Mesenchymal stem cell (in vitro differentiated cells and primary cell): ENCODE measurements at regions not wholly inside any gene's neighbourhood (a gene's known extent, or its start where the extent isn't known, plus 50 kb on each side); places are given as distances from the start of the nearest gene placed in this dataset.

Experiments used
- DNase-seq: peaks from one replicate; pipeline ENCODE4 v3.0.0-alpha.2; 2013
- H2AFZ ChIP-seq: one replicate; pipeline ENCODE4 v1.6.1; 2013; ENCODE audit warnings: low read depth, mild to moderate bottlenecking, control low read depth, inconsistent platforms, low read length, moderate library complexity
- H2AK5ac ChIP-seq: 2 replicates; pipeline ENCODE4 v1.6.1; 2013; ENCODE audit warnings: low read length, moderate library complexity, mild to moderate bottlenecking, inconsistent platforms; ENCODE audit not compliant: severe bottlenecking
- H2BK120ac ChIP-seq: one replicate; pipeline ENCODE4 v1.6.1; 2013; ENCODE audit warnings: low read depth, mild to moderate bottlenecking, inconsistent platforms, low read length, moderate library complexity
- H2BK12ac ChIP-seq, 2 experiments: one replicate each; pipeline ENCODE4 v1.6.1; 2013; ENCODE audit warnings: inconsistent platforms in 2 of 2, low read length in 2 of 2, mild to moderate bottlenecking in 2 of 2, moderate library complexity in 2 of 2, control low read depth in 1 of 2
- H2BK15ac ChIP-seq: one replicate; pipeline ENCODE4 v1.6.1; 2013; ENCODE audit warnings: mild to moderate bottlenecking, low read depth, inconsistent platforms; ENCODE audit not compliant: poor library complexity, severe bottlenecking
- H2BK5ac ChIP-seq: 2 replicates; pipeline ENCODE4 v1.6.1; 2013; ENCODE audit warnings: low read depth, mild to moderate bottlenecking, low read length, control low read depth, inconsistent platforms; ENCODE audit not compliant: poor library complexity, severe bottlenecking
- H3K14ac ChIP-seq, 2 experiments: one replicate each; pipeline ENCODE4 v1.6.1; 2013; ENCODE audit warnings: inconsistent platforms in 2 of 2, low read length in 2 of 2, control low read depth in 1 of 2, mild to moderate bottlenecking in 1 of 2, moderate library complexity in 1 of 2
- H3K18ac ChIP-seq, 2 experiments: one replicate each; pipeline ENCODE4 v1.6.1; 2013; ENCODE audit warnings: inconsistent platforms in 2 of 2, low read length in 2 of 2, control low read depth in 1 of 2, low read depth in 1 of 2, mild to moderate bottlenecking in 1 of 2
- H3K23ac ChIP-seq, 2 experiments: one replicate each; pipeline ENCODE4 v1.6.1; 2013; ENCODE audit warnings: inconsistent platforms in 2 of 2, low read length in 2 of 2, mild to moderate bottlenecking in 2 of 2, moderate library complexity in 2 of 2, control low read depth in 1 of 2
- H3K27ac ChIP-seq: 2 replicates; pipeline ENCODE4 v1.5.1; 2013; ENCODE audit warnings: mild to moderate bottlenecking, moderate library complexity, low read length, control low read depth, inconsistent platforms; ENCODE audit not compliant: poor library complexity, severe bottlenecking
- H3K27me3 ChIP-seq, 2 experiments: 2 replicates each; pipeline versions ENCODE4 v1.6.1 to v1.7.0; 2013; ENCODE audit warnings: low read length in 2 of 2, mild to moderate bottlenecking in 2 of 2, moderate library complexity in 2 of 2, control low read depth in 1 of 2, inconsistent platforms in 1 of 2; ENCODE audit not compliant: control insufficient read depth in 1 of 2, insufficient read depth in 1 of 2
- H3K36me3 ChIP-seq, 2 experiments: 2 replicates each; pipeline versions ENCODE4 v1.6.1 to v1.7.0; 2013; ENCODE audit warnings: low read length in 2 of 2, control low read depth in 1 of 2, inconsistent platforms in 1 of 2, low read depth in 1 of 2, mild to moderate bottlenecking in 1 of 2; ENCODE audit not compliant: insufficient read depth in 2 of 2, control insufficient read depth in 1 of 2
- H3K4ac ChIP-seq, 2 experiments: one replicate each; pipeline ENCODE4 v1.6.1; 2013; ENCODE audit warnings: inconsistent platforms in 2 of 2, low read length in 2 of 2, mild to moderate bottlenecking in 2 of 2, moderate library complexity in 2 of 2, control low read depth in 1 of 2, low read depth in 1 of 2
- H3K4me1 ChIP-seq: 2 replicates; pipeline ENCODE4 v1.6.1; 2013; ENCODE audit warnings: low read depth, low read length, control low read depth; ENCODE audit not compliant: control insufficient read depth, insufficient read depth
- H3K4me2 ChIP-seq: 2 replicates; pipeline ENCODE4 v1.6.1; 2013; ENCODE audit warnings: low read length, mild to moderate bottlenecking, inconsistent platforms; ENCODE audit not compliant: poor library complexity, severe bottlenecking
- H3K4me3 ChIP-seq, 2 experiments: 2 replicates each; pipeline versions ENCODE4 v1.5.1 to v1.7.0; 2013; ENCODE audit warnings: low read length in 2 of 2, mild to moderate bottlenecking in 2 of 2, control low read depth in 1 of 2, low read depth in 1 of 2; ENCODE audit not compliant: insufficient read depth in 1 of 2
- H3K79me1 ChIP-seq: replicated peaks from 2 replicates; pipeline ENCODE4 v1.6.1; 2013; ENCODE audit warnings: mild to moderate bottlenecking, control low read depth, low read length, inconsistent platforms; ENCODE audit not compliant: poor library complexity, severe bottlenecking
- H3K9ac ChIP-seq: 2 replicates; pipeline ENCODE4 v1.7.0; 2013; ENCODE audit warnings: mild to moderate bottlenecking, low read length, moderate library complexity
- H3K9me3 ChIP-seq: 2 replicates; pipeline ENCODE4 v1.7.0; 2013; ENCODE audit warnings: mild to moderate bottlenecking, low read length; ENCODE audit not compliant: control insufficient read depth
- H4K8ac ChIP-seq: one replicate; pipeline ENCODE4 v1.6.1; 2013; ENCODE audit warnings: inconsistent platforms, mild to moderate bottlenecking, low read length, moderate library complexity
- H4K91ac ChIP-seq: one replicate; pipeline ENCODE4 v1.6.1; 2013; ENCODE audit warnings: mild to moderate bottlenecking, low read length, inconsistent platforms
- WGBS: methylation state at CpG from one replicate; pipeline ENCODE4 v1.1.7; 2013; ENCODE audit warnings: mixed read lengths; 5-methylcytosine and 5-hydroxymethylcytosine counted together

DNA sequence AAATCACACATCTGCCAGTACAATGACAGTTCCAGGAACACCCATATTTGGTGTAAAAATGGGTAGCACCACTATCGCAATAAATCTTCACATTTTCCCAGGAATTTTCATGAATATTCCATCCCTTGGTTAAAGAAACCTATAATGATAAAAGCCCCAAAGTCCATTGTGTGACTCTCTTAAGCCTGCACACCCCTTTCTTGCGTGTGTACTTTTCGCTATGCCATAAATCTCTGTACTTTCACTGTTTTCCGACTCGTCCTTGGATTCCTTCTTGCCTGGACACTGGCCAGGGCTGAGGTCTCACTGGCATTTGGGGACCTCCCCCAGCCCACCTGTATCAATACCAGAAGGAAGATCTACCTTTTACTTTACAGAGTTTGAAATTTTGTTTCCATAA lies 172.3 kb downstream of the RNF152 start:
- Histone ChIP-seq H2BK15ac (no peak overlapping the region), H2AFZ (no peak overlapping the region), H3K9me3 (no peaks in the 10 kb centered on the region), H4K8ac (no peak overlapping the region), H3K18ac (no peak overlapping the region), H2BK120ac (no peak overlapping the region), H2BK12ac (no peak overlapping the region), H3K4me3 (no peak overlapping the region), H4K91ac (no peak overlapping the region), H3K4me1 (no peaks in the 10 kb centered on the region), H3K27ac (no peak overlapping the region), H2BK5ac (no peak overlapping the region), H3K9ac (no peak overlapping the region), H3K4ac (no peak overlapping the region), H3K23ac (no peak overlapping the region), H2AK5ac (no peak overlapping the region), H3K4me2 (no peak overlapping the region), H3K36me3 (no peaks in the 10 kb centered on the region), H3K14ac (no peak overlapping the region), H3K27me3 (peaks cover 0 to 2% of the 10 kb centered on the region in 2 experiments), H3K79me1 (no peaks in the 10 kb centered on the region)
- DNase-seq: no peak
- WGBS: 86% methylated on average over 5 of the region's 5 CpGs

DNA sequence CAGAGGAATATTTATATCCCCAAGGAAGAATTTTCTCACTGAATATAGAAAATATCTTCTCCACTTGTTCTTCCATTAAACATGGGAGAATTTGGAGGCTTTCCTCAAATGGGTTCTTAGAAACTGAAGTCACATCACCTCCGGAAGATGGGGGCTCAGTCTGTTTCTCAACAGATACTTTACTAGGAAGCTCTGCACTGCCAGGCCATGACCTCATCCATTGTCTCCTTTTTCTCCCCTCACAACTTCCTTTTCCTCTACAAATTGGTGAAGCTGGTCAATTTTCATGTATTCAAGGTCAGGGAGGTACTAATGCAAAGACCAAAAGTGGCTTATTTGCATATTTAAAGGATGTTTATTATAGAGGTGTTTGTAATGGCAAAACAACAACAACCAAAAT lies 173.1 kb downstream of the RNF152 start:
- Histone ChIP-seq H3K18ac (no peak overlapping the region), H3K4me2 (no peak overlapping the region), H2BK5ac (no peak overlapping the region), H3K36me3 (no peaks in the 10 kb centered on the region), H4K8ac (no peak overlapping the region), H2AK5ac (no peak overlapping the region), H3K27ac (no peak overlapping the region), H3K27me3 (peaks cover 0 to 2% of the 10 kb centered on the region in 2 experiments), H2BK120ac (no peak overlapping the region), H3K4ac (no peak overlapping the region), H4K91ac (no peak overlapping the region), H2AFZ (no peak overlapping the region), H2BK15ac (no peak overlapping the region), H3K9me3 (no peaks in the 10 kb centered on the region), H3K4me1 (no peaks in the 10 kb centered on the region), H3K9ac (no peak overlapping the region), H3K4me3 (no peak overlapping the region), H3K14ac (no peak overlapping the region), H2BK12ac (no peak overlapping the region), H3K79me1 (no peaks in the 10 kb centered on the region), H3K23ac (no peak overlapping the region)
- no peak for DNase-seq
- WGBS: 94% methylated on average over 1 of the region's 1 CpG

DNA sequence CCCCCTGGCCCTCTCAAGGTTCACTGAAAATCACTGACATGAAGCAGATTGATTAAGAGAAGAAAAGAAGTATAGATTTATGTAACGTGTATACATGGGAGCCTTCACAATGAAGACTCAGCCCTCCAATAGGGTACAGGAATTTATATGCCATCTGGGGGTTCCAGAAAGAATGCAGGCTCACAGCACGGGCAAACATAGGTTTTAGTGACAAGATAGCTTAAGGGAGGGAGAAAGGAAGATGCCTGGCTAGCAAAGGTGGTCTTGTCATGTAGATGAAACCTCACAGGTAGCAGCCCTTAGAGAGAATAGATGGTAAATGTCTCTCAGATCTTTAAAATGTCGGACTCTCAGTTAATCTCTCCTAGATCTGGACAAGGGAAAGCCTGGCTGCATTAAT lies 173.9 kb downstream of the RNF152 start:
- no peaks in the 10 kb centered on the region for H3K4me1 ChIP-seq
- no peak overlapping the region for H2BK12ac ChIP-seq
- H3K4ac ChIP-seq: no peak overlapping the region
- H2BK5ac ChIP-seq: no peak overlapping the region
- no peak overlapping the region for H3K9ac ChIP-seq
- H3K9me3 ChIP-seq: no peaks in the 10 kb centered on the region
- peaks cover 0 to 2% of the 10 kb centered on the region in 2 experiments for H3K27me3 ChIP-seq
- H2BK120ac ChIP-seq: no peak overlapping the region
- H3K14ac ChIP-seq: no peak overlapping the region
- H4K91ac ChIP-seq: no peak overlapping the region
- no peak overlapping the region for H3K4me3 ChIP-seq
- no peak overlapping the region for H3K18ac ChIP-seq
- H2AFZ ChIP-seq: no peak overlapping the region
- no peak overlapping the region for H3K23ac ChIP-seq
- no peak for DNase-seq
- H3K4me2 ChIP-seq: no peak overlapping the region
- no peak overlapping the region for H4K8ac ChIP-seq
- H3K27ac ChIP-seq: no peak overlapping the region
- no peak overlapping the region for H2AK5ac ChIP-seq
- H3K36me3 ChIP-seq: no peaks in the 10 kb centered on the region
- H2BK15ac ChIP-seq: no peak overlapping the region
- 82% methylated on average over 3 of the region's 3 CpGs for WGBS
- no peaks in the 10 kb centered on the region for H3K79me1 ChIP-seq

DNA sequence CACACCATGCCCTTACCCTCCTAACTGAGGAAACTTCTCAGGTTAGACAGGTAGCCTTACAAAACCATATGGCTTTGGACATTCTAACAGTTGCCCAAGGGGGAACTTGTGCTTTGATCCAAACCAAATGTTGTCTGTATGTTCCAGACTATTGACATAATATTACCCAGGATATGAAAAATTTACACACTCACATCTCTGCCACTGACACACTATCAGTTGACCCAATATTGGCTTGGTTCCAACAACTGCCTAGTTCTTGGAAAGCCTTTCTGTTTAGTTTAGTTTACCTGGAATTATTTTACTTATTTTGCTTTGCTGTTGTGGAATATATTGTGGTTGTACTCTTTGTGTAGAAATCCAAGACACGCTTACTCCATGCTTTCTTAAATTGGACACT lies 178.4 kb downstream of the RNF152 start:
- H3K36me3 ChIP-seq: no peaks in the 10 kb centered on the region
- H3K14ac ChIP-seq: no peak overlapping the region
- H3K23ac ChIP-seq: no peak overlapping the region
- no peaks in the 10 kb centered on the region for H3K79me1 ChIP-seq
- no peak overlapping the region for H3K9ac ChIP-seq
- no peak overlapping the region for H2AK5ac ChIP-seq
- no peak overlapping the region for H2AFZ ChIP-seq
- no peak overlapping the region for H3K18ac ChIP-seq
- H2BK120ac ChIP-seq: no peak overlapping the region
- H3K4me2 ChIP-seq: no peak overlapping the region
- H2BK15ac ChIP-seq: no peak overlapping the region
- no peak overlapping the region for H3K4me3 ChIP-seq
- H4K91ac ChIP-seq: no peak overlapping the region
- no peak overlapping the region for H3K27ac ChIP-seq
- no peak overlapping the region for H4K8ac ChIP-seq
- H3K27me3 ChIP-seq: no peaks in the 10 kb centered on the region
- no peak overlapping the region for H2BK12ac ChIP-seq
- WGBS: 100% methylated on average over 1 of the region's 1 CpG
- H2BK5ac ChIP-seq: no peak overlapping the region
- H3K4me1 ChIP-seq: no peaks in the 10 kb centered on the region
- H3K4ac ChIP-seq: no peak overlapping the region
- H3K9me3 ChIP-seq: peaks cover 8% of the 10 kb centered on the region
- no peak for DNase-seq
